ENCODE measurements at regions not wholly inside any gene's neighbourhood (a gene's known extent, or its start where the extent isn't known, plus 50 kb on each side); places are given as distances from the start of the nearest gene placed in this dataset.

DNA sequence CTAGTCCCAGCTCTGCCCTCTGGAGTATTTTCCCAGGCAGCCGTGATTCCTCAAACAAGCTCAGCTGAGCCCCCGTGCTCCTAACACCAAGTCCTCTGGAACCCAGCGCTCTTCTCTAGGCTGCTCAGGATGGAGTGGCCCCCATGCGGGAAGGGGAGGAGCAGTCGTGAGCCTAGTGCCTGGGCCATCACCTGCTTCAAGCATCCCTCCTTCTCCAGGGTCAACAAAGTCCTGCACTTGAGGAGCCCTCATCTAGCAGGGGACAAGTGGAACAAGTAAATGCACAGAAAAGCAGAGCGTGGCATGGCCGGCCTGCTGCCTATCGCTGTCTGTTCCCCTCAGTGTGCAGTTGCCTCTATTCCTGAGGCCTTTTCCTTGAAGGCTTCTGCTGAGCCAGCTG lies 168.6 kb downstream of the INHBB start:
- TF ChIP-seq, protein P1, sequence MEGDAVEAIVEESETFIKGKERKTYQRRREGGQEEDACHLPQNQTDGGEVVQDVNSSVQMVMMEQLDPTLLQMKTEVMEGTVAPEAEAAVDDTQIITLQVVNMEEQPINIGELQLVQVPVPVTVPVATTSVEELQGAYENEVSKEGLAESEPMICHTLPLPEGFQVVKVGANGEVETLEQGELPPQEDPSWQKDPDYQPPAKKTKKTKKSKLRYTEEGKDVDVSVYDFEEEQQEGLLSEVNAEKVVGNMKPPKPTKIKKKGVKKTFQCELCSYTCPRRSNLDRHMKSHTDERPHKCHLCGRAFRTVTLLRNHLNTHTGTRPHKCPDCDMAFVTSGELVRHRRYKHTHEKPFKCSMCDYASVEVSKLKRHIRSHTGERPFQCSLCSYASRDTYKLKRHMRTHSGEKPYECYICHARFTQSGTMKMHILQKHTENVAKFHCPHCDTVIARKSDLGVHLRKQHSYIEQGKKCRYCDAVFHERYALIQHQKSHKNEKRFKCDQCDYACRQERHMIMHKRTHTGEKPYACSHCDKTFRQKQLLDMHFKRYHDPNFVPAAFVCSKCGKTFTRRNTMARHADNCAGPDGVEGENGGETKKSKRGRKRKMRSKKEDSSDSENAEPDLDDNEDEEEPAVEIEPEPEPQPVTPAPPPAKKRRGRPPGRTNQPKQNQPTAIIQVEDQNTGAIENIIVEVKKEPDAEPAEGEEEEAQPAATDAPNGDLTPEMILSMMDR (IDR thresholded peaks at IDR 0.05): no peak
- TF ChIP-seq POLR2A (IDR thresholded peaks at IDR 0.05): no peak
